Trophoblast cell (in vitro differentiated cells and primary cell): ENCODE measurements at regions not wholly inside any gene's neighbourhood (a gene's known extent, or its start where the extent isn't known, plus 50 kb on each side); places are given as distances from the start of the nearest gene placed in this dataset.

Source experiments
- DNase-seq, 2 donors: peaks; one replicate each; pipeline ENCODE4 v3.0.0-alpha.2; 2016
- H2AFZ ChIP-seq: 2 replicates; pipeline ENCODE4 v1.6.1; 2013; ENCODE audit warnings: low read length, moderate library complexity, mild to moderate bottlenecking; ENCODE audit not compliant: insufficient read depth, poor library complexity
- H2AK5ac ChIP-seq: 2 replicates; pipeline ENCODE4 v1.6.1; 2013; ENCODE audit warnings: mild to moderate bottlenecking, low read length
- H2BK120ac ChIP-seq: 2 replicates; pipeline ENCODE4 v1.6.1; 2013; ENCODE audit warnings: low read length, mild to moderate bottlenecking, moderate library complexity; ENCODE audit not compliant: insufficient read depth, poor library complexity
- H2BK12ac ChIP-seq: 2 replicates; pipeline ENCODE4 v1.6.1; 2013; ENCODE audit warnings: mild to moderate bottlenecking, low read length, moderate library complexity
- H2BK5ac ChIP-seq: 2 replicates; pipeline ENCODE4 v1.6.1; 2013; ENCODE audit warnings: low read length, low read depth, moderate library complexity, mild to moderate bottlenecking; ENCODE audit not compliant: poor library complexity
- H3K14ac ChIP-seq: 2 replicates; pipeline ENCODE4 v1.6.1; 2013; ENCODE audit warnings: mild to moderate bottlenecking, low read length
- H3K18ac ChIP-seq: 2 replicates; pipeline ENCODE4 v1.6.1; 2013; ENCODE audit warnings: mild to moderate bottlenecking, low read length
- H3K23ac ChIP-seq: 2 replicates; pipeline ENCODE4 v1.6.1; 2013; ENCODE audit warnings: low read length
- H3K27ac ChIP-seq: 2 replicates; pipeline ENCODE4 v1.5.1; 2013; ENCODE audit warnings: low read depth, mild to moderate bottlenecking, inconsistent platforms, low read length, moderate library complexity
- H3K27me3 ChIP-seq: 2 replicates; pipeline ENCODE4 v1.6.1; 2013; ENCODE audit warnings: inconsistent platforms, mild to moderate bottlenecking, low read length, moderate library complexity; ENCODE audit not compliant: insufficient read depth
- H3K36me3 ChIP-seq, 2 experiments: 1 replicate in 1 of 2; 2 replicates in 1 of 2; pipeline ENCODE4 v1.6.1; 2013; ENCODE audit warnings: low read length in 2 of 2, mild to moderate bottlenecking in 2 of 2, moderate library complexity in 1 of 2; ENCODE audit not compliant: insufficient read depth in 2 of 2, control insufficient read depth in 1 of 2
- H3K4ac ChIP-seq: 2 replicates; pipeline ENCODE4 v1.6.1; 2013; ENCODE audit warnings: low read depth, mild to moderate bottlenecking, low read length, moderate library complexity
- H3K4me1 ChIP-seq, 2 experiments: 1 replicate in 1 of 2; 2 replicates in 1 of 2; pipeline ENCODE4 v1.6.1; 2013; ENCODE audit warnings: low read length in 2 of 2, mild to moderate bottlenecking in 2 of 2, moderate library complexity in 1 of 2; ENCODE audit not compliant: insufficient read depth in 2 of 2, control insufficient read depth in 1 of 2
- H3K4me2 ChIP-seq: 2 replicates; pipeline ENCODE4 v1.6.1; 2013; ENCODE audit warnings: inconsistent platforms, mild to moderate bottlenecking, low read length, moderate library complexity
- H3K4me3 ChIP-seq: 2 replicates; pipeline ENCODE4 v1.5.1; 2013; ENCODE audit warnings: mild to moderate bottlenecking, low read depth, low read length, inconsistent platforms
- H3K79me1 ChIP-seq: one replicate; pipeline ENCODE4 v1.6.1; 2013; ENCODE audit warnings: low read length
- H3K79me2 ChIP-seq: 2 replicates; pipeline ENCODE4 v1.6.1; 2013; ENCODE audit warnings: low read length, mild to moderate bottlenecking; ENCODE audit not compliant: control insufficient read depth, insufficient read depth, poor library complexity
- H3K9ac ChIP-seq: 2 replicates; pipeline ENCODE4 v1.6.1; 2013; ENCODE audit warnings: mild to moderate bottlenecking, low read length
- H3K9me3 ChIP-seq: 2 replicates; pipeline ENCODE4 v1.6.1; 2013; ENCODE audit warnings: low read depth, mild to moderate bottlenecking, control low read depth, inconsistent platforms, low read length; ENCODE audit not compliant: insufficient read depth
- H4K12ac ChIP-seq: 2 replicates; pipeline ENCODE4 v1.6.1; 2013; ENCODE audit warnings: low read depth, mild to moderate bottlenecking, low read length, moderate library complexity
- H4K8ac ChIP-seq: 2 replicates; pipeline ENCODE4 v1.6.1; 2013; ENCODE audit warnings: low read depth, mild to moderate bottlenecking, low read length, moderate library complexity
- H4K91ac ChIP-seq: one replicate; pipeline ENCODE4 v1.6.1; 2013; ENCODE audit warnings: low read depth, mild to moderate bottlenecking, low read length, moderate library complexity
- WGBS: extraction: QIAGEN DNeasy Blood & Tissue Kit; methylation state at CpG from one replicate; pipeline ENCODE4 v1.1.7; 2013; ENCODE audit warnings: missing lambda C conversion rate; ENCODE audit not compliant: insufficient read length, insufficient coverage; ENCODE audit errors: extremely low coverage; 5-methylcytosine and 5-hydroxymethylcytosine counted together

DNA sequence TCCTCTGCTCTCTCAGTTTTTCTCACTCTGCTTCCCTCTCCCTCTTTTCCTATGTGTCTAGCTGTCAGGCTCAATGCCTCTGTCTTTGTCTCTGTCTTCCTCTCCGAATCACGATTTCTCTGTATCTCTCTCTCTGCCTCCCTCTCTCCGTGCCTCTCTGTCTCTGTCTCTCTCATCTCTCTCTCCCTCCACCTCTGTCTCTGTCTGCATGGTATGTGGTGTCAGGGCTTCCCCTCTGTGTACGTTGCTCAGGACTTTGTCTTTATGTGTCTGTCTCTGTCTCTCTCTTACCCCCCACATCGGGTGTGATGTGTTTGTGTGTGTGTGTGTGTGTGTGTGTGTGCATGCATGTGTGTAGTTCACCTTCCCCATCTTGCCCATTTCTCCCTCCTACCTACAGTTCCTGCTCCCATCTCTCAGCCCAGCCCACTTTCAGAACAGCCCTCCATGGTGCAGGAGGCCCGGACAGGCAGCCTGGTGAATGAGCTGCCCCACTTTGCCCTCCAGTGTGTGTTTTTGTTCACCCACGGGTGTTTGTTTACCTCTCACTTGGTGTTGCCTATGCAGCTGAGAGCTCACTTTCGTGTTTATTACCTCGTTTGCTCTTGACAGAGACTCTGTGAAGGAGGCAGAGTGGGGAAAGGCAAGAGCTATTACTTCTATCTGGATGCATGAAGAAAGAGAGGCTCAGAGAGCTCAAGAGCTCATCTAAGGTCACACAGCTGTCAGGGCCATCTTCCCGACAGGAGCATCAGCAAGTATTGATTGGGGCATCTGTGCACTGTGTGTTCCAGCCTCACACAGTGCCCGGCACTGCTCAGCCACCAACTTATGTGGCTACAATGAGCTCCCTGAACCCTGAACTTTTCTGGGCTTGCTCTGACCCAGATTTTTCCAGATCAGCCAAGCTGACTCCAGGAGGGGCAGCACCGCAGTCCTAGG is 163.5 kb upstream of the ZMIZ1 start:
- Histone ChIP-seq H4K8ac (no peak overlapping the region), H3K36me3 (no peaks in the 10 kb centered on the region), H3K27ac (no peak overlapping the region), H4K12ac (no peak overlapping the region), H3K79me2 (no peaks in the 10 kb centered on the region), H3K27me3 (no peaks in the 10 kb centered on the region), H3K4me2 (no peak overlapping the region), H3K14ac (no peak overlapping the region), H2AK5ac (no peak overlapping the region), H2BK120ac (no peak overlapping the region), H3K18ac (no peak overlapping the region), H3K4me1 (no peaks in the 10 kb centered on the region), H3K23ac (no peak overlapping the region), H3K9me3 (peaks cover 3% of the 10 kb centered on the region), H3K79me1 (no peaks in the 10 kb centered on the region), H3K9ac (no peak overlapping the region), H3K4me3 (no peak overlapping the region), H2BK5ac (no peak overlapping the region), H2AFZ (no peak overlapping the region), H3K4ac (no peak overlapping the region), H4K91ac (no peak overlapping the region), H2BK12ac (no peak overlapping the region)
- DNase-seq: no peak
- whole genome bisulfite sequencing: no CpG with 5 or more reads among the region's 12 CpGs

DNA sequence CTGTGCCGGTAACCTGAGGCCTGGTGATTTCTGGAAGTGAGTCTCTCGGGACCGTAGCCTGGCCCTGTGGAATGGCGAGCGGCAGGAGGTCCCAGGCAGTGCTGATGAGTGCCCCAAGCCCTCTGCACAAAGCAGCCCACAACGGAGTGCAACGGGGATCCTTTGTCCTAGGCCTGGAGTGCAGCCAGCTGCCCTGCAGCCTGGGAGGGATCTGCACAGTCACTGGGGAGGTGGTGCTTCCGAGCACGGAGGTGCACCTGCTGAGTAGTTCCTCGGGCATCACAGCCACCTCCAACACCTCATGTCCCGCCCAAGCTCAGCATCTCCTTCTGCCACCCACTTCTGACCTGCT is 162.8 kb upstream of the ZMIZ1 start:
- Histone ChIP-seq H3K9ac (no peak overlapping the region), H3K9me3 (peaks cover 3% of the 10 kb centered on the region), H4K12ac (no peak overlapping the region), H3K27ac (no peak overlapping the region), H3K27me3 (no peaks in the 10 kb centered on the region), H3K79me2 (no peaks in the 10 kb centered on the region), H4K8ac (no peak overlapping the region), H3K4me2 (no peak overlapping the region), H3K14ac (no peak overlapping the region), H3K18ac (no peak overlapping the region), H3K4ac (no peak overlapping the region), H3K4me1 (no peaks in the 10 kb centered on the region), H3K79me1 (no peaks in the 10 kb centered on the region), H2AFZ (no peak overlapping the region), H3K4me3 (no peak overlapping the region), H2BK12ac (no peak overlapping the region), H2AK5ac (no peak overlapping the region), H3K36me3 (no peaks in the 10 kb centered on the region), H2BK5ac (no peak overlapping the region), H3K23ac (no peak overlapping the region), H2BK120ac (no peak overlapping the region), H4K91ac (no peak overlapping the region)
- no CpG with 5 or more reads among the region's 11 CpGs for WGBS
- DNase-seq: no peak

DNA sequence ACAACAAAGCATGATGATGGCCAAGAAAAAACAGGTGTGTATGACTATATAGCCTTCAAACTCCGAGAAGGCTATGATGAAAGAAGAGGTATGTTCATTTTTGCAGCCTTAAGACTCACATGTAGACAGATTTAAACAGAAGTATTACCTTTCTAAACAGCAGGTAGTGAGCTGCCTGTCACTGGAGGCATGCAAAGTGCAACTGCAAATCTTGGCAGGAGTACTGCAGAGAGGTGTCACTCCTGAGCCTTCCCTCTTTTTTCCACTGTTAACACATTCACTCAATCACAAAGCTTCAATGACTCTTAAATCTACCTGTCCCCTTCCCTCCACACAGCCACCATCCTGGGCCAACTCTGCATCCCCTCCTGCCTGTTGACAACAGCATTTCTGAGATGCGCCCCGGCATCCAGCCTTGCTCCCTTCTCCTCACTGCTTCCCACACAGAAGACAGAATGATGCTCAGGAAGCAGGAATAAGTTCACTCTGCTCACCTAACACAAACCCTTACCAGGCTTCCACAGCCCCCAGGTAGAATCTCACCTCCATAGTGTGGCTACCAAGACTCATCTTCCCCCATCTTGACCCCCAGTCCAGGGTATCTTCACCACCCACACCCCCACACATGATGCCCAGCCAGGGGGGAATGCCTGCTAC is 161.9 kb upstream of the ZMIZ1 start:
- Histone ChIP-seq H3K4me1 (no peaks in the 10 kb centered on the region), H4K12ac (no peak overlapping the region), H3K27me3 (no peaks in the 10 kb centered on the region), H3K14ac (no peak overlapping the region), H3K27ac (no peak overlapping the region), H3K4ac (no peak overlapping the region), H3K79me1 (no peaks in the 10 kb centered on the region), H3K18ac (no peak overlapping the region), H3K23ac (no peak overlapping the region), H2BK120ac (no peak overlapping the region), H2BK12ac (no peak overlapping the region), H2BK5ac (no peak overlapping the region), H4K91ac (no peak overlapping the region), H3K79me2 (no peaks in the 10 kb centered on the region), H3K36me3 (no peaks in the 10 kb centered on the region), H2AFZ (no peak overlapping the region), H3K9me3 (peaks cover 3% of the 10 kb centered on the region), H3K4me2 (no peak overlapping the region), H4K8ac (no peak overlapping the region), H3K9ac (no peak overlapping the region), H2AK5ac (no peak overlapping the region), H3K4me3 (no peak overlapping the region)
- DNase-seq: no peak
- no CpG with 5 or more reads among the region's 3 CpGs for WGBS

- Histone ChIP-seq H4K91ac (no peak overlapping the region), H3K4ac (no peak overlapping the region), H4K8ac (no peak overlapping the region), H3K18ac (no peak overlapping the region), H2AK5ac (no peak overlapping the region), H3K14ac (no peak overlapping the region), H2BK120ac (no peak overlapping the region), H3K36me3 (no peaks in the 10 kb centered on the region), H2BK12ac (no peak overlapping the region), H3K27ac (no peak overlapping the region), H3K4me1 (no peaks in the 10 kb centered on the region), H3K79me1 (no peaks in the 10 kb centered on the region), H2AFZ (no peak overlapping the region), H3K9ac (no peak overlapping the region), H2BK5ac (no peak overlapping the region), H3K79me2 (no peaks in the 10 kb centered on the region), H3K9me3 (peaks cover 3% of the 10 kb centered on the region), H3K4me3 (no peak overlapping the region), H4K12ac (no peak overlapping the region), H3K23ac (no peak overlapping the region), H3K27me3 (no peaks in the 10 kb centered on the region), H3K4me2 (no peak overlapping the region)
- no peak for DNase-seq
- no CpG with 5 or more reads among the region's 11 CpGs for WGBS
Measured at GRCh38 chr10:78907551-78908211, 161.1 kb upstream of the ZMIZ1 start.
